ENCODE measurements at regions not wholly inside any gene's neighbourhood (a gene's known extent, or its start where the extent isn't known, plus 50 kb on each side); places are given as distances from the start of the nearest gene placed in this dataset.

DNA sequence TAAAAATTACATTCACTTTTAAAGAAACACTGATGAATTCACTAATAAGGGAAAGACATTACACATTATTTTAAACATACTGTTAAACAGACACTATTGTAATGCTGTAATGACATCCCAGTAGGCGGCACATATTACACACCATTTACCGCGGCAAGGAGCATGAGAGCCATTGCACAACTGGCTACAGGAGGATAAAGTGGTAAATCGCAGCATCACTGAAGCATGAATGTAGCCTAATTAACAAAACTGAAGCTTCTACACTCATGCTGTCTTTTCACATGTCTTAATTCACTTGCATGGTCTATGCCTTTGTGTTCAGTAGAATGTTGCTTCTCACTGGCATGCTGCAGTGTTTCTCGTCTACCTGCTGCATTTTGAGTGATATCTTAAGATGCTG lies 1046.0 kb downstream of the MRPL39 start:
- TF ChIP-seq, protein P1, sequence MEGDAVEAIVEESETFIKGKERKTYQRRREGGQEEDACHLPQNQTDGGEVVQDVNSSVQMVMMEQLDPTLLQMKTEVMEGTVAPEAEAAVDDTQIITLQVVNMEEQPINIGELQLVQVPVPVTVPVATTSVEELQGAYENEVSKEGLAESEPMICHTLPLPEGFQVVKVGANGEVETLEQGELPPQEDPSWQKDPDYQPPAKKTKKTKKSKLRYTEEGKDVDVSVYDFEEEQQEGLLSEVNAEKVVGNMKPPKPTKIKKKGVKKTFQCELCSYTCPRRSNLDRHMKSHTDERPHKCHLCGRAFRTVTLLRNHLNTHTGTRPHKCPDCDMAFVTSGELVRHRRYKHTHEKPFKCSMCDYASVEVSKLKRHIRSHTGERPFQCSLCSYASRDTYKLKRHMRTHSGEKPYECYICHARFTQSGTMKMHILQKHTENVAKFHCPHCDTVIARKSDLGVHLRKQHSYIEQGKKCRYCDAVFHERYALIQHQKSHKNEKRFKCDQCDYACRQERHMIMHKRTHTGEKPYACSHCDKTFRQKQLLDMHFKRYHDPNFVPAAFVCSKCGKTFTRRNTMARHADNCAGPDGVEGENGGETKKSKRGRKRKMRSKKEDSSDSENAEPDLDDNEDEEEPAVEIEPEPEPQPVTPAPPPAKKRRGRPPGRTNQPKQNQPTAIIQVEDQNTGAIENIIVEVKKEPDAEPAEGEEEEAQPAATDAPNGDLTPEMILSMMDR (conservative IDR thresholded peaks at IDR 0.05; ENCODE audit: low read depth in 2 of 2) = no peak
- TF ChIP-seq ZNF331 (CRISPR knock-in tag; IDR thresholded peaks at IDR 0.05; ENCODE audit: low read depth) = no peak
- TF ChIP-seq POLR2AphosphoS5 (IDR thresholded peaks at IDR 0.05; ENCODE audit: low read depth) = no peak
- TF ChIP-seq, protein P2, sequence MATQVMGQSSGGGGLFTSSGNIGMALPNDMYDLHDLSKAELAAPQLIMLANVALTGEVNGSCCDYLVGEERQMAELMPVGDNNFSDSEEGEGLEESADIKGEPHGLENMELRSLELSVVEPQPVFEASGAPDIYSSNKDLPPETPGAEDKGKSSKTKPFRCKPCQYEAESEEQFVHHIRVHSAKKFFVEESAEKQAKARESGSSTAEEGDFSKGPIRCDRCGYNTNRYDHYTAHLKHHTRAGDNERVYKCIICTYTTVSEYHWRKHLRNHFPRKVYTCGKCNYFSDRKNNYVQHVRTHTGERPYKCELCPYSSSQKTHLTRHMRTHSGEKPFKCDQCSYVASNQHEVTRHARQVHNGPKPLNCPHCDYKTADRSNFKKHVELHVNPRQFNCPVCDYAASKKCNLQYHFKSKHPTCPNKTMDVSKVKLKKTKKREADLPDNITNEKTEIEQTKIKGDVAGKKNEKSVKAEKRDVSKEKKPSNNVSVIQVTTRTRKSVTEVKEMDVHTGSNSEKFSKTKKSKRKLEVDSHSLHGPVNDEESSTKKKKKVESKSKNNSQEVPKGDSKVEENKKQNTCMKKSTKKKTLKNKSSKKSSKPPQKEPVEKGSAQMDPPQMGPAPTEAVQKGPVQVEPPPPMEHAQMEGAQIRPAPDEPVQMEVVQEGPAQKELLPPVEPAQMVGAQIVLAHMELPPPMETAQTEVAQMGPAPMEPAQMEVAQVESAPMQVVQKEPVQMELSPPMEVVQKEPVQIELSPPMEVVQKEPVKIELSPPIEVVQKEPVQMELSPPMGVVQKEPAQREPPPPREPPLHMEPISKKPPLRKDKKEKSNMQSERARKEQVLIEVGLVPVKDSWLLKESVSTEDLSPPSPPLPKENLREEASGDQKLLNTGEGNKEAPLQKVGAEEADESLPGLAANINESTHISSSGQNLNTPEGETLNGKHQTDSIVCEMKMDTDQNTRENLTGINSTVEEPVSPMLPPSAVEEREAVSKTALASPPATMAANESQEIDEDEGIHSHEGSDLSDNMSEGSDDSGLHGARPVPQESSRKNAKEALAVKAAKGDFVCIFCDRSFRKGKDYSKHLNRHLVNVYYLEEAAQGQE (IDR thresholded peaks at IDR 0.05; ENCODE audit: unreplicated experiment) = no peak
- TF ChIP-seq JUNB (IDR thresholded peaks at IDR 0.05; ENCODE audit: unreplicated experiment) = no peak
- TF ChIP-seq CREB1 (CRISPR knock-in tag; IDR thresholded peaks at IDR 0.05; ENCODE audit: low read depth) = no peak
- TF ChIP-seq EZH2 (IDR thresholded peaks at IDR 0.05; ENCODE audit: low read depth, unreplicated experiment) = no peak
- no peak for TF ChIP-seq EZH2phosphoT487 (IDR thresholded peaks at IDR 0.05; ENCODE audit: unreplicated experiment)
- no peak for TF ChIP-seq NANOG (IDR thresholded peaks at IDR 0.05; ENCODE audit: borderline replicate concordance)

All from GM23338 (cell line).